ENCODE measurements at regions not wholly inside any gene's neighbourhood (a gene's known extent, or its start where the extent isn't known, plus 50 kb on each side); places are given as distances from the start of the nearest gene placed in this dataset.

DNA sequence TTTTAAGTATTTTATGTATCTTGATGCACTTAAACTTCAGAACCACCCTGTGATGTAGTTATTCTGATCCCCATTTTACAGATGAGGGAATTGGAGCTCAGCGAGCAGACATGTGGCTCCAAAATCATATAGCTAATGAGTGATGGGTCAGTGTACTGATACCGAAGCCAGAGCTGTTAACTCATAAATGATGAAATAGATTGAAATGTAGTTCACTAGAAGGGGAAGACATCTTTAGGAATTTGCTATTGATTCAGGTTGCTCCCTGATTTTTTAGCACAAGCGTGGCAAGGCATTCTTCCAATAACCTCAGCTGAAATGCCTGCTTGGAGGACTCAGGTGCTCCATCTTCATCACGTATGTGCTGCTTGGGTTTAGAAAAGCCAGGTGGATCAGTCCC lies 228.8 kb downstream of the PTEN start:
- peak overlapping the region; percentile 75 for H3K4me2 ChIP-seq
- H4K20me1 ChIP-seq (ENCODE audit: insufficient read depth) = no peaks in the 10 kb centered on the region
- H3K4me1 ChIP-seq (ENCODE audit: low read depth, poor library complexity, severe bottlenecking) = peaks cover 67% of the 10 kb centered on the region
- no peak overlapping the region for H2AFZ ChIP-seq (ENCODE audit: low read depth)
- H3K27me3 ChIP-seq (ENCODE audit: insufficient read depth, low read depth) = no peaks in the 10 kb centered on the region
- no peak overlapping the region for H3K4me3 ChIP-seq (IDR thresholded peaks at IDR 0.05; ENCODE audit: insufficient read depth, low read depth, low read length)
- H3K79me2 ChIP-seq (ENCODE audit: insufficient read depth, low read depth) = no peaks in the 10 kb centered on the region
- TF ChIP-seq, protein P1, sequence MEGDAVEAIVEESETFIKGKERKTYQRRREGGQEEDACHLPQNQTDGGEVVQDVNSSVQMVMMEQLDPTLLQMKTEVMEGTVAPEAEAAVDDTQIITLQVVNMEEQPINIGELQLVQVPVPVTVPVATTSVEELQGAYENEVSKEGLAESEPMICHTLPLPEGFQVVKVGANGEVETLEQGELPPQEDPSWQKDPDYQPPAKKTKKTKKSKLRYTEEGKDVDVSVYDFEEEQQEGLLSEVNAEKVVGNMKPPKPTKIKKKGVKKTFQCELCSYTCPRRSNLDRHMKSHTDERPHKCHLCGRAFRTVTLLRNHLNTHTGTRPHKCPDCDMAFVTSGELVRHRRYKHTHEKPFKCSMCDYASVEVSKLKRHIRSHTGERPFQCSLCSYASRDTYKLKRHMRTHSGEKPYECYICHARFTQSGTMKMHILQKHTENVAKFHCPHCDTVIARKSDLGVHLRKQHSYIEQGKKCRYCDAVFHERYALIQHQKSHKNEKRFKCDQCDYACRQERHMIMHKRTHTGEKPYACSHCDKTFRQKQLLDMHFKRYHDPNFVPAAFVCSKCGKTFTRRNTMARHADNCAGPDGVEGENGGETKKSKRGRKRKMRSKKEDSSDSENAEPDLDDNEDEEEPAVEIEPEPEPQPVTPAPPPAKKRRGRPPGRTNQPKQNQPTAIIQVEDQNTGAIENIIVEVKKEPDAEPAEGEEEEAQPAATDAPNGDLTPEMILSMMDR (conservative IDR thresholded peaks at IDR 0.05; ENCODE audit: low read depth, low read length) = no peak
- no peaks in the 10 kb centered on the region for H3K36me3 ChIP-seq (ENCODE audit: insufficient read depth)
- H3K9ac ChIP-seq = no peak overlapping the region; the same call in 1 of the 2 replicates
- peak overlapping the region; percentile 65 for H3K27ac ChIP-seq

DNA sequence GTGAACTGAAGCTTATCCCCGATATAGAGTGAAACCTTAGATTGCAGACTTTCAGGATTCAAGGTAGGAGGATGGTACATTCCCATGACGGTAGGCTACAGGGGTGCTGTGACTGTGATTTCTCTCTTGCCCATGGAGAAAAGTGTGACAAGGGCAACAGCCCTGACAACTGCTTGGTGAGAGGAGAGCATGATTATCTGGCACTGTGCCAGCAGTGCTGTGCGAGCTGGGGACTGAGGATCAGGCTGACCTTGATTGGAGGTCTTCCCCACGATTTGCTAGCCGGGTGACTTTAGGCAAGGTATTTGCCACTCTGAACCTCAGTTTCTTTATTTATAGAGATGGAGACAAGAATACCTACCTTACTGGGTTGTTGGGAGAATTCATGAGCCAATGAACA lies 229.5 kb downstream of the PTEN start:
- TF ChIP-seq, protein P1 (conservative IDR thresholded peaks at IDR 0.05; ENCODE audit: low read depth, low read length) = no peak
- Histone ChIP-seq H3K4me1 (ENCODE audit: low read depth, poor library complexity, severe bottlenecking) (peaks cover 67% of the 10 kb centered on the region), H3K4me3 (IDR thresholded peaks at IDR 0.05; ENCODE audit: insufficient read depth, low read depth, low read length) (no peak overlapping the region), H3K27ac (peak overlapping the region; percentile 65; the same call in 1 of the 2 replicates), H3K79me2 (ENCODE audit: insufficient read depth, low read depth) (no peaks in the 10 kb centered on the region), H2AFZ (ENCODE audit: low read depth) (no peak overlapping the region), H4K20me1 (ENCODE audit: insufficient read depth) (no peaks in the 10 kb centered on the region), H3K9ac (no peak overlapping the region), H3K4me2 (peak overlapping the region; percentile 75), H3K27me3 (ENCODE audit: insufficient read depth, low read depth) (no peaks in the 10 kb centered on the region), H3K36me3 (ENCODE audit: insufficient read depth) (no peaks in the 10 kb centered on the region)

DNA sequence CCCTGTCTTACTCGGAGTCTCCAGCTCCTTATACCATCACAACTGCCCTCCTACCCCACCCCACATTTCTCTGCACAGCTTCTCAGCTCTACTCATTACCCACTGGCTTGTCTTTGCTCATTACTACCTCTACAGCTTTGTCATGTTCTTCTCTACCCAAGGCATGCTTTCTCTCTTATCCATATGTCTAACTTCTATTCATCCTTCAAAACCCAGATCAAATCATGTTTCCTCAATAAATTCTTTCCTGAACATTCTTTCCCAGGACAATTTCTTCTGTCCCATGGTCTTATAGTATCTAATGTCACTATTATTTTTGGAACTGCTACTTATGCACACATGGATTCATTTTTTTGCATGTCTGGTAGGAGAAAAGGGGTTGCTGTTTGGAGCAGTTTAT lies 231.4 kb downstream of the PTEN start:
- Histone ChIP-seq H3K79me2 (ENCODE audit: insufficient read depth, low read depth) (no peaks in the 10 kb centered on the region), H3K4me2 (no peak overlapping the region), H3K27me3 (ENCODE audit: insufficient read depth, low read depth) (no peaks in the 10 kb centered on the region), H3K27ac (no peak overlapping the region), H3K4me1 (ENCODE audit: low read depth, poor library complexity, severe bottlenecking) (peaks cover 51% of the 10 kb centered on the region), H3K36me3 (ENCODE audit: insufficient read depth) (no peaks in the 10 kb centered on the region), H3K9ac (no peak overlapping the region), H3K4me3 (IDR thresholded peaks at IDR 0.05; ENCODE audit: insufficient read depth, low read depth, low read length) (no peak overlapping the region), H4K20me1 (ENCODE audit: insufficient read depth) (no peaks in the 10 kb centered on the region), H2AFZ (ENCODE audit: low read depth) (no peak overlapping the region)
- TF ChIP-seq, protein P1 (conservative IDR thresholded peaks at IDR 0.05; ENCODE audit: low read depth, low read length) = no peak

DNA sequence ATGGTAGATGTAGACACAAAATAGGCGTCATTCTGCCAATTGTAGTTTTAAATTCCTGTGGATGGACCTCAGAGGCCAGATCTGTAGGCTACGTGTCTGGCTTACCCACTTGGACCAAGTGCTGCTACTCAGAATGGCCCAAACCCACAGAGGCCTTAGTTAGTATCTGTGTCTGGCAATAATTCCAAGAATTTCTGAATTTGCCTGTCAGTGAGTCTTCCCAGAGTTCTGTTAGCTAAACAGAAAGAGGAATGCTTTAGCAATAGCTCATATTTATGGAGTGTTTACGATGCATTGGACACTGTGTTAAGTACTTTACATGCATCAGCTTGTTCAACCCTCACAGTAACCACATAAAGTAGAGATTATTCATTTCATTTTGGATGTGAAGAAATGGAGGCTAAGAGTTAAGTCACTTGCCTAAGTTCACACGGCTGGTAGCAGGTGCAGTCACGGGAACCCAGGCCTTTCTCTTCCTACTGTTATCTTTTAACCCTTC lies 231.8 kb downstream of the PTEN start:
- Histone ChIP-seq H3K27ac (no peak overlapping the region), H3K4me2 (no peak overlapping the region), H2AFZ (ENCODE audit: low read depth) (no peak overlapping the region), H3K79me2 (ENCODE audit: insufficient read depth, low read depth) (no peaks in the 10 kb centered on the region), H3K4me3 (IDR thresholded peaks at IDR 0.05; ENCODE audit: insufficient read depth, low read depth, low read length) (no peak overlapping the region), H3K9ac (no peak overlapping the region), H3K36me3 (ENCODE audit: insufficient read depth) (no peaks in the 10 kb centered on the region), H4K20me1 (ENCODE audit: insufficient read depth) (no peaks in the 10 kb centered on the region), H3K27me3 (ENCODE audit: insufficient read depth, low read depth) (no peaks in the 10 kb centered on the region), H3K4me1 (ENCODE audit: low read depth, poor library complexity, severe bottlenecking) (peaks cover 46% of the 10 kb centered on the region)
- TF ChIP-seq, protein P1 (conservative IDR thresholded peaks at IDR 0.05; ENCODE audit: low read depth, low read length) = no peak
